GM19328 (cell line): ENCODE measurements at regions not wholly inside any gene's neighbourhood (a gene's known extent, or its start where the extent isn't known, plus 50 kb on each side); places are given as distances from the start of the nearest gene placed in this dataset.

ENCODE experiments used
- ATAC-seq: cut with Tn5 transposase; IDR thresholded peaks from one replicate; pipeline ENCODE4 v1.9.1; 2021; ENCODE audit warnings: mild to moderate bottlenecking, moderate library complexity; ENCODE audit not compliant: unreplicated experiment

DNA sequence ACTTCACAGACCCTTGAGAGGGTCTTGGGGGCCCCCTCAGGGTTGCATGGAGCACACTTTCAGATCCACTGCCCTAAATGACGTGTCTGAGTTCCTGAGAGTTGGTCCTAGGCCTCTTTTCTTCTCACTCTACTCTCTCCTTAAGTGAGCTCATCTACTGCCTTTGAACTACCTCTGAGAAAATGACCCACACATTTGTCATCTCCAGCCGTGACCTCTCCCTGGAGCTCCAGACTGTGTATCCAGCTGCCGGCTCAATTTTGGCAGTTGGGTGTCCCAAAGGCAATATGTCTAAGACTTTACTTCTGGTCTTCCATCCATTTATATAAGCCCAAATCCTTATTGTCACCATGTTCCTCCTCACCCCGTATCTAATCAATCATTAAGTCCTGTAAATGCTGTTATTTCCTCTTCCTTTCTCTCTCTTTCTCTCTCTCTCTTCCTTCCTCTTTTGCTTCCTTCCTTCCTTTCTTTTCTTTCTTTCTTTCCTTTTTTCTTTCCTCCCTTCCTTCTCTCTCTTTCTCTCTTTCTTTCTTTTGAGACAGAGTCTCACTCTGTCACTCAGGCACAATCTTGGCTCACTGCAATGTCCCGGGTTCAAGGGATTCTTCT, 51.2 kb upstream of the HSPA9 start:
- no peak for ATAC-seq

DNA sequence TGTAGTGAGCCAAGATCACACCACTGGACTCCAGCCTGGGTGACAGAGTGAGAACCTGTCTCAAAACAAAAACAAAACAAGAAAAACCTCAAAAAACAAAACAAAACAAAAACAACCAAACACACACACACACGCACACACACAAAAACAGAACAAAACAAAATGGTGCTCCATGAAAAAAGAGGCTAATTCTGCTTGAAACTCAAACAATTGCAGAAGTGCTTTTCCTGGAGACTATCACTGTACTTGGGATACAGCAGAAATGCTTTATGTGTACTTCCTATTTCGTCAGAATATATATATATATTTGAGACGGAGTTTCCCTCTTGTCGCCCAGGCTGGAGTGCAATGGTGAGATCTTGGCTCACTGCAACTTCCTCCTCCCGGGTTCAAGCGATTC, 49.9 kb upstream of the HSPA9 start:
- ATAC-seq: no peak
